Epithelial cell of esophagus (primary cell): ENCODE measurements at regions not wholly inside any gene's neighbourhood (a gene's known extent, or its start where the extent isn't known, plus 50 kb on each side); places are given as distances from the start of the nearest gene placed in this dataset.

Experiments used
- DNase-seq: peaks from one replicate; pipeline ENCODE4 v3.0.0; 2010; ENCODE audit warnings: low read depth
- H3K4me3 ChIP-seq: 2 replicates; pipeline ENCODE4 v1.5.1; 2011; ENCODE audit warnings: mild to moderate bottlenecking, low read length, control low read depth
- CTCF ChIP-seq: IDR thresholded peaks from 2 replicates; pipeline ENCODE4 v1.5.1; 2011; ENCODE audit warnings: low read depth, mild to moderate bottlenecking, low read length, control low read depth, inconsistent platforms; ENCODE audit not compliant: insufficient read depth; ENCODE audit errors: missing control alignments

DNA sequence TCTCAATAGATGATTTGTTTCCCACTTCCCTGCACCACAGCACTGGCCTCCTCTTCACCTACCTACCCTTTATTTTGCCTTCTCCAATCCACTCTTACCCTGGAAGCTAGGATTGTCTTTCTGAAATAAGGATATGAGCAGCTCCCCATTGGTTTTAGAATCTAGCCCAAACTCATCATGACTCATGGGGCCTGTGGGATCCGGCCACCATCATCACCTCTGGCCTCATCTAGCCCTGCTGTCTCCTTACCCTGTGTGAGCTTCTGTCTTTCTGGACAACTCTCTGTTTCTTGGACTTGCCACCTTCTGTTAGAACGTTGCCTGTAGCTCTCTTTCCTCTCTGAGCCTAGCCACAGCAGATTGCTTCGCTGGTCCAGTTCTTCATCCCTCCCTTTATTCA lies 277.1 kb downstream of the PAX1 start:
- no peak for TF ChIP-seq CTCF
- H3K4me3 ChIP-seq = no peak overlapping the region
- DNase-seq = no peak

DNA sequence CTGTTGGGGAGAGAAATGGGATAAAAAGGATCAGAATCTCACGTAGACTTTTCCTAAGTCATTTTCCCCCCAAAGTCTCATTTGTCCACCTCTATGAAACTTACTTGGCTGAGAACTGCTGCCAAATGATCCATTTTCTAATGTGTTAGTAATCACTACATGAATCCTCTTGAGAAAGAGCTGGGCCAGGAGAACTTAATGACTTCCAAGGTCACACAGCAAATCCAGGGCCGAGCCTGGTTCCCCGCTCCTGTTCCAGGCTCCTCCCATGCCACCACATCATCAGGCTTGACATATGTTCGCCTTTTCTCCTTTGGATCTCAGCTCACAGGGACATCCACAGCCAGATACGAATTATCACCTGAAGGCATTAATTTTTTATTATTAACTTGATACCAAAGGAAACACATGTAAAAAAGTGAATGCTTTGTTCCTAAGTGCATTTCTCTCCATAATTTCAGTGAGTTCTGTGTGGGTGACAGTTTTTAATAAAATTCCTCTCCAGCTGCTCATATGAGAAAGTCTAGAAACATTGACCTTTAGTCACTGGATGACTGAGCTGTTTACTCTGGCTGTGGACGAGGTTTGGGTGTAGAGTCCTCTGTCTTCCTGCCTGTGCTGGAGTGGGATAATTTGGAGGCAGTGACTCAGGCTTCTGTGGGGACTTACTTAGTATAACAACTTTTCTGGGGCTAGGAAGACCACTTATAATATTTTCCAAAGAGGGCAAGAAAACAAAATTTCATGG lies 276.3 kb downstream of the PAX1 start:
- no peak for TF ChIP-seq CTCF
- no peak overlapping the region for H3K4me3 ChIP-seq
- no peak for DNase-seq

DNA sequence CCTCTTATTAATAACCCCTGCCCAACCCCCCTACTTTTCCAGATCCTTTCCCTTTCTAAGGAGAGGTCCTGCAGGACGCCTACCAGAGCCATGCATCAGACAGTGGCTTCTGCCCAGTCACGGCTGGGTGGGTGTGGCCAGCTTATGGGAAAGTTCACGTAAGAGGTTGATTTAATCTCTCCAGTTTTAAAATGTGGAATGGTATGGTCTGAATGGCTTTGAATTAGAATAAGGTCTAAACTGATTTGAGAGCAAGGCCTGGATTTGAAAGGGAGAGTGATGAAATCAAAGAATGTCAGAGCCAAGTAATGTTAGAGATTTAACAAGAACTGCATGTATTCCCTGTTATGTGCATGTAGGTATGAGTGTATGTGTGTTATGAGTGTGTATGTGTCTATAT lies 275.7 kb downstream of the PAX1 start:
- H3K4me3 ChIP-seq = no peak overlapping the region
- no peak for DNase-seq
- TF ChIP-seq CTCF = no peak

DNA sequence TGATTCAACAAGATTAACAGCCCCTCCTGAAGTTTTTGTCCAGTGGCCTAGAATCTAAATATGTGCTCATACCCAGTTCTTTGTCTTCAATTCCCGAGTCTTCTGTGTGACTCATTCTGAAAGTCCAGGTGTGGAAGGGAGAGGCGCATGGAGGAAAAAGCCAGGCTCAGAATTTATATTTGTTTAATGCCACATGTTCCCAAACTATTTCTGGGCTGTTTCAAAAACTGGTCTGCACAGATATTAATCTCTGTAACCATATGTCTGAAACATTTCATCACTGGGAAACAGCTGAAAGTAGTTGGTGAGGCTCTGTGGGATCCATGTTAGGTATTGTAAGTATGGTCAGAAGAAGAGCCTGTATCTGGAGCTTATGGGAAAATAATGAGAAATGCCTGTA lies 266.0 kb downstream of the PAX1 start:
- peak; percentile 21 for DNase-seq
- TF ChIP-seq CTCF = no peak
- no peak overlapping the region for H3K4me3 ChIP-seq

- no peak for DNase-seq
- H3K4me3 ChIP-seq = no peak overlapping the region
- TF ChIP-seq CTCF = no peak
Observed at GRCh38 chr20:21968486-21968885, 263.0 kb downstream of the PAX1 start.

- no peak for TF ChIP-seq CTCF
- no peak overlapping the region for H3K4me3 ChIP-seq
- no peak for DNase-seq
Observed at GRCh38 chr20:21967481-21967880, 262.0 kb downstream of the PAX1 start.

DNA sequence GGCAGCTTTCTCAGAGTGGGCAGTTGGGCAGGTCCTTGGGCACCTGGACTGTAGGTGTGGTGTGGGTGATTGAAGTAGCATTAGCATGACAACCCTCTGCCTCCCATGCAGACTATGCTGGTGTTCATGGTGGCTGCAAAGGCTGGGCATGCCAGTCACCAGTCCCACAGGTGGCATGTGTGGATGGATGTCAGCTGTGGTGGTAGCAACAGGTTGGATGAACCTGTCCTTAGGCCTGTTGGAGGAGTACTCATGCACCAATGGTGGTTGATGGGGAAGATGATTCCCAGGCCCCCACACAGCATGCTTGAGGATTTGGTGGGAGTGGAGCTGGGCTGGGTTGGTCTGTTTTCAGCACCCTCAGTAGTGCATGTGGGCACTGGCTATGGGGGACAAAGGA lies 251.1 kb downstream of the PAX1 start:
- no peak for DNase-seq
- H3K4me3 ChIP-seq = no peak overlapping the region
- no peak for TF ChIP-seq CTCF
